DMS53 treated with DMSO at 0.1 percent for 48 hours (cell line): ENCODE measurements at regions not wholly inside any gene's neighbourhood (a gene's known extent, or its start where the extent isn't known, plus 50 kb on each side); places are given as distances from the start of the nearest gene placed in this dataset.

Experiments
- DNase-seq: peaks from one replicate; lab custom pipeline; 2025; ENCODE audit not compliant: unreplicated experiment; lab: John Stamatoyannopoulos, UW

- DNase-seq: no peak
Observed at GRCh38 chr3:96705895-96706294, 108.5 kb upstream of the EPHA6 start.

- no peak for DNase-seq
Observed at GRCh38 chr3:96706509-96706908, 107.9 kb upstream of the EPHA6 start.

GRCh38 chr3:96711816-96712215 is 102.6 kb upstream of the EPHA6 start:
- DNase-seq: no peak

GRCh38 chr3:96712792-96713191 is 101.6 kb upstream of the EPHA6 start:
- DNase-seq: no peak

- no peak for DNase-seq
Observed at GRCh38 chr3:96719921-96720320, 94.5 kb upstream of the EPHA6 start.

- no peak for DNase-seq
Observed at GRCh38 chr3:96731031-96731430, 83.4 kb upstream of the EPHA6 start.

GRCh38 chr3:96734273-96735009 is 80.0 kb upstream of the EPHA6 start:
- DNase-seq: no peak

GRCh38 chr3:96748139-96748538 is 66.3 kb upstream of the EPHA6 start:
- DNase-seq: no peak

- no peak for DNase-seq
Observed at GRCh38 chr3:96750094-96750767, 64.2 kb upstream of the EPHA6 start.

GRCh38 chr3:96753124-96753523 is 61.3 kb upstream of the EPHA6 start:
- DNase-seq: no peak

- DNase-seq: no peak
Observed at GRCh38 chr3:96754128-96754527, 60.3 kb upstream of the EPHA6 start.

- no peak for DNase-seq
Observed at GRCh38 chr3:96755519-96755918, 58.9 kb upstream of the EPHA6 start.

GRCh38 chr3:96756516-96756915 is 57.9 kb upstream of the EPHA6 start:
- no peak for DNase-seq

GRCh38 chr3:96760956-96761355 is 53.4 kb upstream of the EPHA6 start:
- no peak for DNase-seq
